ENCODE measurements at regions not wholly inside any gene's neighbourhood (a gene's known extent, or its start where the extent isn't known, plus 50 kb on each side); places are given as distances from the start of the nearest gene placed in this dataset.

- Histone ChIP-seq H3K4me1 (ENCODE audit: low read depth) (no peaks in the 10 kb centered on the region), H3K4me3 (no peak overlapping the region), H3K9me3 (no peaks in the 10 kb centered on the region), H3K36me3 (ENCODE audit: low read depth) (no peaks in the 10 kb centered on the region)
- DNase-seq (no peak), ATAC-seq (no peak)
- intact Hi-C loops (cut with DNase I, micrococcal nuclease) = no loop called here
- no peak for TF ChIP-seq CTCF (IDR thresholded peaks at IDR 0.05)
Measured at GRCh38 chr2:60377825-60378224, 175.6 kb downstream of the BCL11A start.

GRCh38 chr2:60376252-60376651, 177.2 kb downstream of the BCL11A start:
- intact Hi-C loops (cut with DNase I, micrococcal nuclease) = no loop called here
- no peak overlapping the region for H3K4me3 ChIP-seq
- no peaks in the 10 kb centered on the region for H3K36me3 ChIP-seq (ENCODE audit: low read depth)
- DNase-seq (no peak), ATAC-seq (no peak)
- H3K4me1 ChIP-seq (ENCODE audit: low read depth) = no peaks in the 10 kb centered on the region
- H3K9me3 ChIP-seq = no peaks in the 10 kb centered on the region
- no peak for TF ChIP-seq CTCF (IDR thresholded peaks at IDR 0.05)

- Histone ChIP-seq H3K36me3 (ENCODE audit: low read depth) (no peaks in the 10 kb centered on the region), H3K4me1 (ENCODE audit: low read depth) (no peaks in the 10 kb centered on the region), H3K4me3 (no peak overlapping the region), H3K9me3 (no peaks in the 10 kb centered on the region)
- ATAC-seq (no peak), DNase-seq (no peak)
- no peak for TF ChIP-seq CTCF (IDR thresholded peaks at IDR 0.05)
- intact Hi-C loops (cut with DNase I, micrococcal nuclease) = no loop called here
Measured at GRCh38 chr2:60371681-60372080, 181.8 kb downstream of the BCL11A start.

GRCh38 chr2:60371219-60371618, 182.2 kb downstream of the BCL11A start:
- intact Hi-C loops (cut with DNase I, micrococcal nuclease) = no loop called here
- ATAC-seq = no peak

GRCh38 chr2:60370814-60371213, 182.6 kb downstream of the BCL11A start:
- Histone ChIP-seq H3K36me3 (ENCODE audit: low read depth) (no peaks in the 10 kb centered on the region), H3K4me3 (no peak overlapping the region), H3K9me3 (no peaks in the 10 kb centered on the region), H3K4me1 (ENCODE audit: low read depth) (no peaks in the 10 kb centered on the region)
- peak; percentile 20 for ATAC-seq
- intact Hi-C loops (cut with DNase I, micrococcal nuclease) = no loop called here
- no peak for TF ChIP-seq CTCF (IDR thresholded peaks at IDR 0.05)
- DNase-seq = no peak

More at GRCh38 chr2:60371219-60371618, 182.2 kb downstream of the BCL11A start:
- DNase-seq = no peak
- H3K4me1 ChIP-seq (ENCODE audit: low read depth) = no peaks in the 10 kb centered on the region
- TF ChIP-seq CTCF (IDR thresholded peaks at IDR 0.05) = no peak
- no peaks in the 10 kb centered on the region for H3K9me3 ChIP-seq
- no peaks in the 10 kb centered on the region for H3K36me3 ChIP-seq (ENCODE audit: low read depth)
- H3K4me3 ChIP-seq = no peak overlapping the region

GRCh38 chr2:60368456-60368855, 185.0 kb downstream of the BCL11A start:
- Histone ChIP-seq H3K36me3 (ENCODE audit: low read depth) (no peaks in the 10 kb centered on the region), H3K4me1 (ENCODE audit: low read depth) (no peaks in the 10 kb centered on the region), H3K4me3 (no peak overlapping the region), H3K9me3 (no peaks in the 10 kb centered on the region)
- intact Hi-C loops (cut with DNase I, micrococcal nuclease) = no loop called here
- TF ChIP-seq CTCF (IDR thresholded peaks at IDR 0.05) = no peak
- ATAC-seq (no peak), DNase-seq (no peak)
